ENCODE measurements at regions not wholly inside any gene's neighbourhood (a gene's known extent, or its start where the extent isn't known, plus 50 kb on each side); places are given as distances from the start of the nearest gene placed in this dataset.

DNA sequence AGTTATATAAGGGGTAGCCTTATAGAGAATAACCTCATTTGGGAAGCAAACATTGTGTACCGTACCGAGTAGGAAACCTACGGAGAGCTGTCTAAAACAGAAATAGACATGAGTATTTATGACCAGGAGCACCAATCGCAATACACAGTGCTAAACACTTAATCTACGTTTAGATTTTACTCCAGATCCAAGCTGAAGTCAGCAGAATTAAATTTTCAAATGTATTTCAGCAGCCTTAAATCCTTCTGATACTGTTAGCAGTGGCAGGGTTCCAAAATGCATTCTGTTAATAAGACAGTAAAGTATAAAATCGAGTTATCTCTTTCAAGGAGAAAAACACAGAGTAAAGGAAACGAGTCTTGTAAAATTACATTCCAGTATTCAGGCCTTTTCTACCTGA, 118.1 kb upstream of the ZNF521 start:
- TF ChIP-seq, protein P1, sequence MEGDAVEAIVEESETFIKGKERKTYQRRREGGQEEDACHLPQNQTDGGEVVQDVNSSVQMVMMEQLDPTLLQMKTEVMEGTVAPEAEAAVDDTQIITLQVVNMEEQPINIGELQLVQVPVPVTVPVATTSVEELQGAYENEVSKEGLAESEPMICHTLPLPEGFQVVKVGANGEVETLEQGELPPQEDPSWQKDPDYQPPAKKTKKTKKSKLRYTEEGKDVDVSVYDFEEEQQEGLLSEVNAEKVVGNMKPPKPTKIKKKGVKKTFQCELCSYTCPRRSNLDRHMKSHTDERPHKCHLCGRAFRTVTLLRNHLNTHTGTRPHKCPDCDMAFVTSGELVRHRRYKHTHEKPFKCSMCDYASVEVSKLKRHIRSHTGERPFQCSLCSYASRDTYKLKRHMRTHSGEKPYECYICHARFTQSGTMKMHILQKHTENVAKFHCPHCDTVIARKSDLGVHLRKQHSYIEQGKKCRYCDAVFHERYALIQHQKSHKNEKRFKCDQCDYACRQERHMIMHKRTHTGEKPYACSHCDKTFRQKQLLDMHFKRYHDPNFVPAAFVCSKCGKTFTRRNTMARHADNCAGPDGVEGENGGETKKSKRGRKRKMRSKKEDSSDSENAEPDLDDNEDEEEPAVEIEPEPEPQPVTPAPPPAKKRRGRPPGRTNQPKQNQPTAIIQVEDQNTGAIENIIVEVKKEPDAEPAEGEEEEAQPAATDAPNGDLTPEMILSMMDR (IDR thresholded peaks at IDR 0.05; ENCODE audit: low read depth, low read length), result no peak
- TF ChIP-seq EZH2phosphoT487 (IDR thresholded peaks at IDR 0.05; ENCODE audit: low read depth), result no peak

Data from OCI-LY3 (cell line).